Endothelial cell (in vitro differentiated cells): ENCODE measurements at regions not wholly inside any gene's neighbourhood (a gene's known extent, or its start where the extent isn't known, plus 50 kb on each side); places are given as distances from the start of the nearest gene placed in this dataset.

ENCODE experiments used
- DNase-seq: peaks from one replicate; pipeline ENCODE4 v3.0.0; 2021; ENCODE audit warnings: low spot score
- H3K27ac Mint-ChIP-seq: one replicate; pipeline ENCODE4 v1.8.0; 2021; ENCODE audit warnings: mixed read lengths, inconsistent platforms; ENCODE audit not compliant: unreplicated experiment
- H3K27me3 Mint-ChIP-seq: one replicate; pipeline ENCODE4 v1.8.0; 2021; ENCODE audit warnings: mild to moderate bottlenecking, moderate library complexity, mixed read lengths, inconsistent platforms; ENCODE audit not compliant: unreplicated experiment
- H3K36me3 Mint-ChIP-seq: one replicate; pipeline ENCODE4 v1.8.0; 2021; ENCODE audit warnings: mild to moderate bottlenecking, low read depth, mixed read lengths, inconsistent platforms; ENCODE audit not compliant: unreplicated experiment
- H3K4me1 Mint-ChIP-seq: one replicate; pipeline ENCODE4 v1.8.0; 2021; ENCODE audit warnings: mild to moderate bottlenecking, mixed read lengths, inconsistent platforms; ENCODE audit not compliant: unreplicated experiment
- H3K4me3 Mint-ChIP-seq: one replicate; pipeline ENCODE4 v1.8.0; 2021; ENCODE audit warnings: mild to moderate bottlenecking, mixed read lengths, inconsistent platforms; ENCODE audit not compliant: unreplicated experiment
- H3K9me3 Mint-ChIP-seq: one replicate; pipeline ENCODE4 v1.8.0; 2021; ENCODE audit warnings: mixed read lengths, inconsistent platforms; ENCODE audit not compliant: unreplicated experiment
- TF ChIP-seq, protein P1 (sequence below): fragments of 200-600 bp; sonication (generic); IDR thresholded peaks from one replicate; pipeline ENCODE4 v1.5.0; 2021; ENCODE audit warnings: antibody characterized with exemption; ENCODE audit not compliant: unreplicated experiment

DNA sequence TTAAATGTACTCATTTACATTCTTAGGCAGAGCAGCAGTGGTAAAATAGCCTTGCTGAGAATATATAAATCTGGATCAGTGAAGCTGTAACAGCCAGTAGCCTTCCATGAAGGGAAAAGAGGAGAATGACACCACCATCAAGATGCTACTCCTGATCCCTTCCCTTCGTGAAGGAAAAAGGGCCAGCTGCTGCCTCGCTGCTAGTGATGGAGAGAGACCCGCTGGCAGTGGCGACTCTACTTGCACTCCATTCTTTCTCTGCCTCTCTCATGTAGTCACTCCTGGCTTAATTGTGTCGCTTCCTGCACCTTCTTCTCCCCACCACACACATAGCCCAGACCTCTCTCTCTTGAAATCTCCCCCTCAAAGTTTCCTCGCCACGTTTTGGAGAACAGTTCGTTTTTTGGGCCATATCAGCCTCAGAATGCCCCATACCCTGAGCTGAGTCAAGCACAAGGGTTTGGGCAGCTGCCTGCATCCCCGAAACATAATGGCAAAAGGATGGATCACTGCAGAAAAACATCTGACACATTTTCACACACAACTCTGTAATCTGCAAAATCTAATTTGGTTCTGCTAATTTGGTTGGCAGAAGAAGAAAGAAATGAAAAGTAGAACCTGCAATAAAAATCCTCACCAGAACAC is 460.3 kb upstream of the IL12A start:
- no peak for DNase-seq
- H3K4me1 Mint-ChIP-seq: no peaks in the 10 kb centered on the region
- TF ChIP-seq, protein P1, sequence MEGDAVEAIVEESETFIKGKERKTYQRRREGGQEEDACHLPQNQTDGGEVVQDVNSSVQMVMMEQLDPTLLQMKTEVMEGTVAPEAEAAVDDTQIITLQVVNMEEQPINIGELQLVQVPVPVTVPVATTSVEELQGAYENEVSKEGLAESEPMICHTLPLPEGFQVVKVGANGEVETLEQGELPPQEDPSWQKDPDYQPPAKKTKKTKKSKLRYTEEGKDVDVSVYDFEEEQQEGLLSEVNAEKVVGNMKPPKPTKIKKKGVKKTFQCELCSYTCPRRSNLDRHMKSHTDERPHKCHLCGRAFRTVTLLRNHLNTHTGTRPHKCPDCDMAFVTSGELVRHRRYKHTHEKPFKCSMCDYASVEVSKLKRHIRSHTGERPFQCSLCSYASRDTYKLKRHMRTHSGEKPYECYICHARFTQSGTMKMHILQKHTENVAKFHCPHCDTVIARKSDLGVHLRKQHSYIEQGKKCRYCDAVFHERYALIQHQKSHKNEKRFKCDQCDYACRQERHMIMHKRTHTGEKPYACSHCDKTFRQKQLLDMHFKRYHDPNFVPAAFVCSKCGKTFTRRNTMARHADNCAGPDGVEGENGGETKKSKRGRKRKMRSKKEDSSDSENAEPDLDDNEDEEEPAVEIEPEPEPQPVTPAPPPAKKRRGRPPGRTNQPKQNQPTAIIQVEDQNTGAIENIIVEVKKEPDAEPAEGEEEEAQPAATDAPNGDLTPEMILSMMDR: no peak
- H3K36me3 Mint-ChIP-seq: no peaks in the 10 kb centered on the region
- H3K27ac Mint-ChIP-seq: no peak overlapping the region
- no peaks in the 10 kb centered on the region for H3K9me3 Mint-ChIP-seq
- H3K27me3 Mint-ChIP-seq: no peaks in the 10 kb centered on the region
- no peak overlapping the region for H3K4me3 Mint-ChIP-seq

DNA sequence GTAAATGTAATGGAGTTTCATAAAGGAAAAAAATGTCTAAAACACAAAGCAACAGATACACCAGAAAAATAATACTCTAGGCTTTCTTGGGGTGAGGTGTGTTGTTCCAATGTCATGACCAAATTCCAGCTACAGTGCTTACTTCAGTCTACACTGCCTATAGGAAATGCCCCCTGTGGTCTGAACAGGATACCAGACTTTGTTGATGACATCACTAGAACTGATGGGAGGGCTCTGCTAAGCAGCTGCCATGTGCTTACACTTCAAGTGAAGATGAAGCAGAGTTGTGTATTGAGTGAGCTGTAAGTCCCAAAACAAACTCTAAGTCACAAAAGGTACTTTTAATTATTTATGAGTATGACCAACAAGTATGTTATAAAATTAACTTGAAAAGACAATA is 456.1 kb upstream of the IL12A start:
- Mint-ChIP-seq H3K4me1 (no peaks in the 10 kb centered on the region), H3K4me3 (no peak overlapping the region), H3K27me3 (no peaks in the 10 kb centered on the region), H3K36me3 (no peaks in the 10 kb centered on the region), H3K9me3 (no peaks in the 10 kb centered on the region), H3K27ac (no peak overlapping the region)
- DNase-seq: no peak
- TF ChIP-seq, protein P1: no peak

DNA sequence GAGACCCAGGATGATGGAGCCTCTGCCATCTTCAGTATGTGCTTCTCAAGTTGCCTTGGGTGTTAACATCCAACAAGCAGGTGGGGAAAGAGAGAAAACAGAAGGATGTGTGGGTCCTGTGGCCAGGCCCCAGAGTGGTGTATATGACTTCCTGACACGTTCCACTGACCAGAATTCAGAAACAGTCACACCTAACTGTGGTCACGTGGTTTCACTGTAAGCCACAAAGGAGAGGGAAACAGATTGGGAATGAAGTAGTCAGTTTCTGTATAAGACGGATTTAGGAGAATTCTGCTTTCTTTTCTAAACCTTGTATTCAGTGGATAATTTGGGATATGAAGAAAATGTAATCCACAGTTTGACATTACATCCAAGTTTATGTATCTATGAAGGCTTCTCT is 454.1 kb upstream of the IL12A start:
- Mint-ChIP-seq H3K4me1 (no peaks in the 10 kb centered on the region), H3K4me3 (no peak overlapping the region), H3K27me3 (no peaks in the 10 kb centered on the region), H3K9me3 (no peaks in the 10 kb centered on the region), H3K36me3 (no peaks in the 10 kb centered on the region), H3K27ac (no peak overlapping the region)
- TF ChIP-seq, protein P1: no peak
- no peak for DNase-seq

DNA sequence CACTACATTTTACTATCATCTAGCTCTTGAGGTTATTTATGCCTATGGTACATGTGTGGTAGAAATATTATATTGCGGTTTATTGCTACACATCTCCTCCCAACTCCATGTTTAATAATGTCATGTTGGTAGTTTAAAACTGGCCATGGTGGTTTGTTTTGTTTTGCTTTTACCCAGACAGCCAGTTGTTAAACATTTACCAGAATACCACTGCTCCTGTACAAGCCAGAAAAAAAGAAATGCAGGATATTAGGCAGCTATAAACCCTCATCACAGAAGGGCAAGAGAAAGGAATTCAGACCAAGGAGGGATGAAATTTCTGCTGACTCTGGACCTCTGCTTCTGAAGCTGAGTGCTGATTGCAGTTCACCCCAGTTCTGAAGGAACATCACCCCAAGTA is 451.8 kb upstream of the IL12A start:
- Mint-ChIP-seq H3K27ac (no peak overlapping the region), H3K4me1 (no peaks in the 10 kb centered on the region), H3K4me3 (no peak overlapping the region), H3K9me3 (no peaks in the 10 kb centered on the region), H3K36me3 (no peaks in the 10 kb centered on the region), H3K27me3 (no peaks in the 10 kb centered on the region)
- no peak for DNase-seq
- TF ChIP-seq, protein P1: no peak

DNA sequence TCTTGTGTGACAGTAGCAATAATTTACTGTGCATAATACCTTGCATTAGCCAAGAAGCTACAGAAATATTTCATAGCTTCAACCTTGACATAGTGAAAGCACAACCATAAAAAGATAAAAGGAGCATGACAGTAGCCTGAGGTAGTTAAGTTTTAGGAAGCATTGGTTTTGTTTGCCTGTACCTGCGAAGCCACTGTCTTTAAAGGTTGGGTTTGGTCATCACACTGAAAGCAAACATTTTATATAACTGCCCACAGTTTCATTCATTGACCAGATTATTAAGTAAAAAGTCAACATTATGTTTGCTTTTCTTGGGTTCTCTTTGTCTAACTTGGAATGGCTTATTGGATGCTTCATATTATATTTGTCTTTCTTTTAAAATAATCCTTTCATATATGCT is 450.1 kb upstream of the IL12A start:
- no peak overlapping the region for H3K4me3 Mint-ChIP-seq
- H3K9me3 Mint-ChIP-seq: no peaks in the 10 kb centered on the region
- H3K27me3 Mint-ChIP-seq: no peaks in the 10 kb centered on the region
- TF ChIP-seq, protein P1: no peak
- no peak overlapping the region for H3K27ac Mint-ChIP-seq
- no peak for DNase-seq
- no peaks in the 10 kb centered on the region for H3K4me1 Mint-ChIP-seq
- no peaks in the 10 kb centered on the region for H3K36me3 Mint-ChIP-seq
